MM.1S (cell line): ENCODE measurements at regions not wholly inside any gene's neighbourhood (a gene's known extent, or its start where the extent isn't known, plus 50 kb on each side); places are given as distances from the start of the nearest gene placed in this dataset.

Experiments used
- DNase-seq: peaks from one replicate; pipeline ENCODE4 v3.0.0-alpha.2; 2015
- H2AFZ ChIP-seq: fragments of 300-600 bp; sonication (generic); 2 replicates; pipeline ENCODE4 v1.6.0; 2016; ENCODE audit warnings: antibody characterized with exemption, low read length
- H3F3A ChIP-seq: fragments of 300-600 bp; sonication (generic); 2 replicates; pipeline ENCODE4 v1.6.1; 2016; ENCODE audit warnings: mild to moderate bottlenecking, antibody characterized with exemption, low read length, moderate library complexity, mixed read lengths; ENCODE audit not compliant: insufficient read depth
- H3K27ac ChIP-seq: fragments of 300-600 bp; sonication (generic); 2 replicates; pipeline ENCODE4 v1.5.1; 2016; ENCODE audit warnings: mild to moderate bottlenecking, low read length
- H3K27me3 ChIP-seq: fragments of 300-600 bp; sonication (generic); replicated peaks from 2 replicates; pipeline ENCODE4 v1.6.0; 2016; ENCODE audit warnings: low read length; ENCODE audit not compliant: insufficient read depth
- H3K36me3 ChIP-seq: fragments of 300-600 bp; sonication (generic); replicated peaks from 2 replicates; pipeline ENCODE4 v1.6.1; 2016; ENCODE audit warnings: mild to moderate bottlenecking, low read length, mixed read lengths; ENCODE audit not compliant: insufficient read depth
- H3K4me1 ChIP-seq: fragments of 300-600 bp; sonication (generic); 2 replicates; pipeline ENCODE4 v1.6.1; 2016; ENCODE audit warnings: low read length, mixed read lengths
- H3K4me2 ChIP-seq: fragments of 300-600 bp; sonication (generic); 2 replicates; pipeline ENCODE4 v1.6.0; 2016; ENCODE audit warnings: low read depth, low read length
- H3K4me3 ChIP-seq: fragments of 300-600 bp; sonication (generic); 2 replicates; pipeline ENCODE4 v1.5.1; 2016; ENCODE audit warnings: low read length, mixed read lengths
- H3K79me2 ChIP-seq: fragments of 300-600 bp; sonication (generic); 2 replicates; pipeline ENCODE4 v1.6.1; 2016; ENCODE audit warnings: mixed run types, low read length, mixed read lengths
- H3K9ac ChIP-seq: fragments of 300-600 bp; sonication (generic); 2 replicates; pipeline ENCODE4 v1.6.1; 2016; ENCODE audit warnings: low read length, mixed read lengths
- H3K9me2 ChIP-seq: fragments of 300-600 bp; sonication (generic); replicated peaks from 2 replicates; pipeline ENCODE4 v1.6.1; 2016; ENCODE audit warnings: mild to moderate bottlenecking, low read length, mixed read lengths; ENCODE audit not compliant: insufficient read depth
- H3K9me3 ChIP-seq: fragments of 300-600 bp; sonication (generic); replicated peaks from 2 replicates; pipeline ENCODE4 v1.6.1; 2016; ENCODE audit warnings: mild to moderate bottlenecking, low read length, mixed read lengths; ENCODE audit not compliant: insufficient read depth
- H4K20me1 ChIP-seq: fragments of 300-600 bp; sonication (generic); 2 replicates; pipeline ENCODE4 v1.6.1; 2016; ENCODE audit warnings: mild to moderate bottlenecking, low read length, moderate library complexity, mixed read lengths; ENCODE audit not compliant: insufficient read depth
- EZH2 ChIP-seq: fragments of 300-600 bp; sonication (generic); optimal IDR thresholded peaks from 2 replicates; pipeline ENCODE3; 2017; ENCODE audit warnings: low read depth, mild to moderate bottlenecking, antibody characterized with exemption, low read length, mixed read lengths
- EZH2phosphoT487 ChIP-seq: fragments of 300-600 bp; sonication (generic); IDR thresholded peaks from 2 replicates; pipeline ENCODE4 v1.6.1; 2018; ENCODE audit warnings: antibody characterized with exemption, low read length
- TF ChIP-seq, protein P1 (sequence below): fragments of 300-600 bp; sonication (generic); IDR thresholded peaks from 2 replicates; pipeline ENCODE4 v1.5.1; 2016; ENCODE audit warnings: antibody characterized with exemption, low read length, mixed read lengths

DNA sequence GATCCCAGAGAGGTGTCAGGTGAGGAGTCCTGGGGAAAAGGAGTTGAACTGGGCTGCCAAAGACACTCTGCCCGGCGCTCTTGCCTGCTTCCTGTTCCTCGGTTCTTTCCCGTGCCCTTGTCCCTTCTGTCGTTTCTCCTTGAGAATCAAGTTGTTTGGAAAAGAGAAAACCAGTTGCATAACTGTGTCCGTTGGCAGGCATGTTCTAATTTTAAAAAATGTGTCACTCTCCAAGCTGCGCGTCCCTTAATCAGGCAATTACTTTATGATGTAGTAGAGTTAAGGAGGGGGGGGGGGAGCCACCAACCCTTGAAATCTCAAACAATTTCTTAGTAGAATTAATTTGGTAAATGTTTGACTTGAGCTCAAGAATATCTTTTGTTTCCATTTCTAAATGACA, 105.9 kb upstream of the IGSF21 start:
- no peak for DNase-seq

DNA sequence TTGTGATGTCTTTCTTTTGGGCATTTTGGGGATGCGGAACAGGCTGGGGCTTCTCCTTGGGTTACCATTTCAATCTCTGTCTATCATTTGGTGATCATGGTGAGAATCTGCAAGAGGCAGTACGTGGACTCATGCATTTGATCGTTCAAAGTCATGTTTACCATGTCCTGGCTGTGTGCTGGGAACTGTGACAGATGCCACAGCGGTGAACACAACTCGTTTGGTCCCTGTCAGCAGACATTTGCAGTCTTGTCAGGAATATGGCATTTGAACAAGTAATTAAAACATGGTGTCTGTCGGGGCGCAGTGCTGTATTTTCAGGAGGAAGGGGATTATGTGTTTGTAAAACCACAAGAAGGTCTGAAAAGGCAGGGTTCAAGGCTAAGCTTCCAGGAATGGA, 103.3 kb upstream of the IGSF21 start:
- Histone ChIP-seq H3K9me2 (no peaks in the 10 kb centered on the region), H3K4me1 (no peaks in the 10 kb centered on the region), H3K27ac (no peak overlapping the region), H3K4me3 (no peak overlapping the region), H3K4me2 (no peak overlapping the region), H3K79me2 (no peaks in the 10 kb centered on the region), H3K9me3 (no peaks in the 10 kb centered on the region), H3F3A (no peaks in the 10 kb centered on the region), H3K27me3 (peaks cover 79% of the 10 kb centered on the region), H3K9ac (no peak overlapping the region), H3K36me3 (no peaks in the 10 kb centered on the region), H4K20me1 (no peaks in the 10 kb centered on the region), H2AFZ (no peak overlapping the region)
- no peak for DNase-seq
- TF ChIP-seq EZH2phosphoT487 (no peak), EZH2 (no peak)
- TF ChIP-seq, protein P1, sequence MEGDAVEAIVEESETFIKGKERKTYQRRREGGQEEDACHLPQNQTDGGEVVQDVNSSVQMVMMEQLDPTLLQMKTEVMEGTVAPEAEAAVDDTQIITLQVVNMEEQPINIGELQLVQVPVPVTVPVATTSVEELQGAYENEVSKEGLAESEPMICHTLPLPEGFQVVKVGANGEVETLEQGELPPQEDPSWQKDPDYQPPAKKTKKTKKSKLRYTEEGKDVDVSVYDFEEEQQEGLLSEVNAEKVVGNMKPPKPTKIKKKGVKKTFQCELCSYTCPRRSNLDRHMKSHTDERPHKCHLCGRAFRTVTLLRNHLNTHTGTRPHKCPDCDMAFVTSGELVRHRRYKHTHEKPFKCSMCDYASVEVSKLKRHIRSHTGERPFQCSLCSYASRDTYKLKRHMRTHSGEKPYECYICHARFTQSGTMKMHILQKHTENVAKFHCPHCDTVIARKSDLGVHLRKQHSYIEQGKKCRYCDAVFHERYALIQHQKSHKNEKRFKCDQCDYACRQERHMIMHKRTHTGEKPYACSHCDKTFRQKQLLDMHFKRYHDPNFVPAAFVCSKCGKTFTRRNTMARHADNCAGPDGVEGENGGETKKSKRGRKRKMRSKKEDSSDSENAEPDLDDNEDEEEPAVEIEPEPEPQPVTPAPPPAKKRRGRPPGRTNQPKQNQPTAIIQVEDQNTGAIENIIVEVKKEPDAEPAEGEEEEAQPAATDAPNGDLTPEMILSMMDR: no peak

More for the DNA sequence above, 105.9 kb upstream of the IGSF21 start:
- Histone ChIP-seq H3K27ac (no peak overlapping the region), H3K4me3 (no peak overlapping the region), H3F3A (no peaks in the 10 kb centered on the region), H3K27me3 (peaks cover 73% of the 10 kb centered on the region), H3K4me1 (no peaks in the 10 kb centered on the region), H3K9ac (no peak overlapping the region), H3K36me3 (no peaks in the 10 kb centered on the region), H4K20me1 (no peaks in the 10 kb centered on the region), H2AFZ (no peak overlapping the region), H3K9me3 (no peaks in the 10 kb centered on the region), H3K4me2 (no peak overlapping the region), H3K79me2 (no peaks in the 10 kb centered on the region), H3K9me2 (no peaks in the 10 kb centered on the region)
- TF ChIP-seq, protein P1: no peak
- TF ChIP-seq EZH2 (no peak), EZH2phosphoT487 (no peak)

DNA sequence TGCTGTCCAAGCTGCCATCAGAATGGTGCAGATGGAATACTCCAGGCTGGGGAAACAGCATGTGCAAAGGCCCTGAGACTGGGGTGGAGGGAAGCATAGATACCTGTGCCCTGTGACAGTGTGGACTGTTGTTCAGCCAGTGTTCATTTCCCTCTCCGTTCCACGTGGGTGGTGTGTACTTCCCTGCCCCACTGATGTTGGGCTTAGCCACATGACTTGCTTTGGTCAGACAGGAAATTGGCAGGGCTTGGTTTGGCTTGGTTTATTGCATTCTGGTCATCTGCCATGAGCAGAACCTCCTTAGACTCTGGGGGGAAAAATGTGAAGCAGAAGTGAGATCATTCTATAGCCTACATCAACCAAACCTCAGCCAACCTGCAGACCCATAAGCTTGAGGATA, 102.4 kb upstream of the IGSF21 start:
- Histone ChIP-seq H3K9me3 (no peaks in the 10 kb centered on the region), H3F3A (no peaks in the 10 kb centered on the region), H3K27ac (no peak overlapping the region), H3K9me2 (no peaks in the 10 kb centered on the region), H2AFZ (no peak overlapping the region), H3K9ac (no peak overlapping the region), H4K20me1 (no peaks in the 10 kb centered on the region), H3K27me3 (peaks cover 84% of the 10 kb centered on the region), H3K36me3 (no peaks in the 10 kb centered on the region), H3K79me2 (no peaks in the 10 kb centered on the region), H3K4me3 (no peak overlapping the region), H3K4me2 (no peak overlapping the region), H3K4me1 (no peaks in the 10 kb centered on the region)
- TF ChIP-seq, protein P1: no peak
- TF ChIP-seq EZH2 (no peak), EZH2phosphoT487 (no peak)
- DNase-seq: no peak
